ENCODE measurements at regions not wholly inside any gene's neighbourhood (a gene's known extent, or its start where the extent isn't known, plus 50 kb on each side); places are given as distances from the start of the nearest gene placed in this dataset.
A peak's percentile ranks its signal among the peaks of the same experiment; 100 is the strongest.

DNA sequence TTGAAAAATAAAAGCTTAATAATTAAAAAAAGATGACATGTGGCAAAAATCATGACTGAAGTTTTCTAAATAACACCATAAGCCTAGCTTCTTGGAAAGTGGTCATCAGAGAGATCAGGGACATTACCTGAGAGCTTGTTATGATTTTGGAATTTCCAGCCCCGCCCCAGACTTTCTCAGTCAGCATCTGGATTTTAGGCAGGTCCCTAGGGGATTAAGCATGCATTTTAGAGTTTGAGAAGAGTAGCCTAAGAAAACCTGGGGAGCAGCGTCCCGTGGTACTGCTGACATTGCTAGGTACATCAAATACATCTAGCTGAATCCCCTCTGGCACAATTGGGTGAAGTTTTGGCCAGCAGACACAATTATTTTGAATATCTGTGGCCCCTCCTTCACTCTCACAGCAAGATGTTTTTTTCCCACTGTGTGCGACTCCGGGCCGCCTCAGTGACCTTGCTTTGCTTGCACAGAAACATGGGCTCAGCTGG lies 58.7 kb upstream of the MEF2A start:
- no peak for DNase-seq (ENCODE audit: low spot score)
- no peak for ATAC-seq

DNA sequence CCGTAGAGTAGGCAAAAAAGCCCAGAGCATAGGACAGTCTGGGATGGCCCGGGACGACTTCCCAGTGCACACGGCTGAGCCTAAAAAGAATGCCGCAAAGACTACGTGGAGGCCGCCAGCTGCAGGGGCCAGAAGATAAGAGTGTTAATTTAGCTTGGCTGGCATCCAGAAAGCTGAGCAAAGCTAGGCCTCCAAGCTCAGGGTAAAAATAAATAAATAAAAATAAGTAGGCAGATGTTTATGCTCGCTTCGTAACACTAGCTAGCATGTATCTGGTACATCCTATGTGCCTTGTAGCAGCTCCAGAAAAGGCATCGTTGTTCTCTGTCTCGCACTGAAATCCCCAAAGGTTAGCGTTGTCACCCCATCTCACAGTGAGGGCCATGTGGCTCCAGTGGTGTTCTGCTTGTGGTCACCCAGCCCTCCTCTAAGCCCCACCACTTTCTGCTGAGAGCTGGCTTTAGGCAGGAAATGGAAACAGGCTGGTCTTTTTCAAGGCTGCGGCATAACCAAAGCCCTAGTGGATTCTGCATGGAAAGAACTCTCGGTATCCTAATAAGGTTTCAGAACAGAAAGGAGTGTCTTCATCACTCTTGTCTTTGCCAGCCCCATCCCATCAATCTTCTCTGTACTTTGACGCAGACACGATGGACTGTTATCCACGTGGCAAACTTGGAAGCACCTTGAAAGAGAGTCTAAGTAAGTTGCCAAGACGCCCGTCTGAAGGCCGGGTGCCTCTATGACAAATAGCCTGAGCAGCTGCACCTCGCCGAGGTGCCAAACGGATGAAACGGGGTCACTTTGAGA lies 58.1 kb upstream of the MEF2A start:
- ATAC-seq (peak; percentile 61), DNase-seq (ENCODE audit: low spot score) (no peak)

DNA sequence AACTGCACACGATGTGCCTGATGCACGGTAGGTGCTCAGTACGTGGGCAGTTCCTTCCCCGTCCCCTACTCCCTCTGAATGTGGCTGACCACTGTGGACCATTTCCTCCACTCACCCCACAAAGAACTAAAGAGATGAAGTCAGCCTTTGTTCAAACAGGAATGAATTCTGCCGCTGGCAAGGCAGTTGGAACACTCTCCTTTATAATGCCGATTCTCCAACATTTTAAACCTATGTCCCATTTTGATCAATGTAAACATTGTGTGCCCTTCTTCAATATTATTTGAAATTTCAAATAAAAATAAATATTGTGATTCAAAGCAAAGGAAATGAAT lies 57.5 kb upstream of the MEF2A start:
- DNase-seq (ENCODE audit: low spot score) (no peak), ATAC-seq (no peak)

DNA sequence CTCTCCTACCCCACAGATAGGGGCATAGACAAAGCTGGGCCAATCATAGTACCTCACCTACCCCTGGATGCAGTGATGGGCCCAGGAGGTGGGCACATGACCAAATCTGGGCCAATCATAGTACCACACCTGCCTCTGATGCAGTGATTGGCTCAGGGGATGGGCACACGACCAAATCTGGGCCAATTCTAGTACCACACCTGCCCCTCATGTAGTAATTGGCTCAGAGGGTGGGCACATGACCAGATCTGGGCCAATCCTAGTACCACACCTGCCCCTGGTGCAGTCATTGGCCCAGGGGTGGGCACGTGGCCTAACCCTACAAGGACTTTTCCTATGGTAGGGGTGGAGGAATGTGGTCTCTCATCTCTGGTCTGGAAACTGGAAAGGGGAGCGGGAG lies 56.9 kb upstream of the MEF2A start:
- ATAC-seq = no peak

DNA sequence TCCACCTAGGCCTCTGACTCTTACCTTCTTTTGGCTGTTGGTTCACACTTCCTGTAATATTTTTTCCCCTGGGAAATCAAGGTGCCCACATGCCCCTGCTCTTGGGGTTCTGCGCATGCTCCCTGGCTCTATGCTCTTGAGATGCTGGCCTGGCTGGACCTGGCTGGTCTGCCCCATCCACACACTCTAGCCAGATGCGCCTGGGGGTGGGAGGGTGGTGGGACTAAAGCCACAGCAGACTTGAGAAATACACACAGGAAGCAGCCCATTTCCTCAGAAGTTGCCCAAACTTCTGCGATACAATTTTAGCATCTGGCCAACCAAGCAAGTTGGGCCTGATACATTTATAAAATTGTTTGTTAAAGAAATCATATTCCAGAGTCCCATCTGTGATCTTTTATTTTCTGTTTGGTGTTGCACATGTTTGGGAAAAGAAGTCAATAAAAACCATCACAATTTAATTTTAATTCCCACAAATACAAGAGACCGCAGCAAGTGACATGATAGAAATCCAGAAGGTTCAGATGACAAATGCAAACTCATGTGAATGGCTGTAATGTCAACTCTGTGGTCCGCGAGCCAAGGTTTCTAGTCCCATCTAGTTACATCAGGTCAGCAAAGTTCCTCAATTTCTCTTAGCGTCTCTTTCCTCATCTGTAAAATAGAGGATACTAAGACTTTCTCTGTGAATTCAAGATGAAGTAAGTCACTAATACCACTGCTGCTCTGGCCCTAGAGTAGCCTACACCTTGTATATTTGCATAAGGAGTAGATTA lies 55.9 kb upstream of the MEF2A start:
- no peak for DNase-seq (ENCODE audit: low spot score)

More for the DNA sequence above, 56.9 kb upstream of the MEF2A start:
- no peak for DNase-seq (ENCODE audit: low spot score)

DNA sequence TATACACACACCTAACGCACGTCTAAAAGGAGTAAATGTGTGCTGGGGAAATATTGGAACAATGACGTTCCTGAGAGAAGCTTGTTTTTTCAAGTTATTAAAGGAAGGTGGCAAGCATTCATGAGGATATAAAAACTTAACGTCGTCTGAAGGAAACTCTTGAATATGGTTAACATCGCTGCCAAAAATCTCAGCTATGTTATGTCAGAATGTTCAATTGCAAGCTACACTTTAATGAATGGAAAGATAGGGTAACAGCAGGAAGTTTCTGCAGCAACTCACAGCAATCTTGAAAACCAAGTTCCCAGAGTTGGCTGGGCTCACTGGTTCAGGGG lies 54.3 kb upstream of the MEF2A start:
- DNase-seq (ENCODE audit: low spot score) (no peak), ATAC-seq (no peak)

More for the DNA sequence above, 55.9 kb upstream of the MEF2A start:
- no peak for ATAC-seq

DNA sequence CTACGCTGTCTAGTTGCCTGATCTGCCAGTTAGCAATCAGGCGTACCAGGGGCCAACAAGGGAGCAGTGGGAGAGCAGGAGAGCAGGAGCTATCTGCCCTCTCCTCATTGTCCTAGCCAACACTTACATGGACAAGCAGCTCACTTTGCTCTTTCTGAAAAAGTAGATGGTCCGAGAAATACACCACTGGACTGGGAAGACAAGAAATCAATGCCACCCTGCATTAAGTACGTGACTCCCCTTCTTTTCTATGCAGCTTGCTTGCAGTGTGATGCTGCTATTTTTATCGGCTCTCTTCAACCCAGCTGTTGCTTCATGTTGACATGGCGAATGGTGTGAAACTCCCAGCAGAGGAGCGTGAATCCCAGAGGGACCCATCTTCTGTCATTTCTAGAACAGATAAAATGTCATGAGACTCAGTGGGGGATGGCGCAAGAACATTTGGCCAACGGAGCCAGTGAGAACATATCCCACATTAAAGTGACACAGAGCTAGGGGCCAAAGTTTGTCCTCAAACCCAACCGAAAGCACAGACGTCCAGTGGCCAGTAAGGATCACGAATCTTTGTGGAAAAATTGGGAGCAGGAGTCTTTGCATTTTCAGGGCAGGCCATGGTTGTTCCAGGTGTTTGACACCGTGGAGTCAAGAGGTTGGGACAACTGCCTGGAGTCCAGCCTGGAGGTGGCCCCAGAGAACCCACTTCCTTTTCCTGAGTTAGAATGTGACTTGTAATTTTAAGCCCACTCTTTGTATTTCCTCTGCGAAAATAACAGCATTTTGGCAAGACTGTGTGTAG lies 53.7 kb upstream of the MEF2A start:
- no peak for DNase-seq (ENCODE audit: low spot score)

DNA sequence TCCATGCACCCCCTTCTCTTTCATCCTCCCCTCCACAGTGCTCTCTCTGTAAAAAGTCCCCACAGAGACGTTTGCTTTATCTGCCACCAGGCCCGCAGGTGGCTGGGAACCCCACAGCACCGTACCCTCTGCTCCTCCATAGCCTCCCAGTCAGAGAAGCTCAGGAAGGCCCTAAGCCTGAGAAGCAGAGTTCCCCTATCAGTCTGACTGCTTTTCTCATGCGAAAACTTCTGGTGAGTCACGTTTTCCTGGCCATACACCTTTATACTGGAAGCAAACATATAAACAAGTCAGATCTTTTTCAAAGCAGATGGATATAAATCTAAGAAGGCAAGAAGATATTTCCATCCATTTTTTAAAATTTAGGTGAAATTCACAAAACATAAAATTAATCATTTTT lies 51.5 kb upstream of the MEF2A start:
- no peak for DNase-seq (ENCODE audit: low spot score)
- ATAC-seq = no peak

More for the DNA sequence above, 53.7 kb upstream of the MEF2A start:
- ATAC-seq = no peak

Data from left lobe of liver (tissue), 2 donors.